ENCODE measurements at regions not wholly inside any gene's neighbourhood (a gene's known extent, or its start where the extent isn't known, plus 50 kb on each side); places are given as distances from the start of the nearest gene placed in this dataset.

DNA sequence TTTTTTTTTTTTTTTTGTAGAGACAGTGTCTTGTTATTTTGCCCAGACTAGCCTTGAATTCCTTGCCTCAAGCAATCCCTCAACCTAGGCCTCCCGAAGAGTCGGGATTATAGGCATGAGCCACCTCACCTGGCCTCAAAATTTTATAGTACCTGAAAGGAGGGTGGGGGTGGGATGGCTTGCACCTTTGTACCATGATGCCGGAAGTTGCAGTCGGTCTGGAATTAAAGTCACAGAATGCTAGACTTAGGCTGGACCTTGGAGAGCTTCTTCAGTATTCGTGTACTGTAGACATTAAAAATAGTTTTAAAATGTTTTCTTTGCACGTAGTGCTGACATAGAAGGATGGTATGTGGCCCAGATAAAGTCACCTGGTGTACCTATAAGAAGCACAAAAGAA, 280.9 kb downstream of the STIM2 start:
- TF ChIP-seq POLR2AphosphoS5 (IDR thresholded peaks at IDR 0.05; ENCODE audit: borderline replicate concordance, low read depth, low read length) (no peak), EZH2 (IDR thresholded peaks at IDR 0.05) (no peak), FOXP2 (optimal IDR thresholded peaks at IDR 0.05; ENCODE audit: control extremely low read depth, extremely low read length, insufficient read depth) (no peak)
